GM06990 (cell line): ENCODE measurements at regions not wholly inside any gene's neighbourhood (a gene's known extent, or its start where the extent isn't known, plus 50 kb on each side); places are given as distances from the start of the nearest gene placed in this dataset.

ENCODE experiments used
- DNase-seq: peaks from one replicate; pipeline ENCODE4 v3.0.0-alpha.2; 2011; ENCODE audit not compliant: insufficient read length; ENCODE audit errors: extremely low read depth
- H3K27me3 ChIP-seq: replicated peaks from 2 replicates; pipeline ENCODE4 v1.6.0; 2011; ENCODE audit warnings: low read length; ENCODE audit not compliant: control insufficient read depth, insufficient read depth
- H3K36me3 ChIP-seq: 2 replicates; pipeline ENCODE4 v1.5.1; 2011; ENCODE audit warnings: low read length; ENCODE audit not compliant: control insufficient read depth, insufficient read depth
- H3K4me3 ChIP-seq: replicated peaks from 2 replicates; pipeline ENCODE4 v1.5.1; 2011; ENCODE audit warnings: low read depth, mild to moderate bottlenecking, control low read depth, low read length
- CTCF ChIP-seq: IDR thresholded peaks from 2 replicates; pipeline ENCODE4 v1.5.1; 2011; ENCODE audit warnings: low read length, control low read depth, mild to moderate bottlenecking, inconsistent platforms; ENCODE audit not compliant: insufficient read depth, poor library complexity, severe bottlenecking

DNA sequence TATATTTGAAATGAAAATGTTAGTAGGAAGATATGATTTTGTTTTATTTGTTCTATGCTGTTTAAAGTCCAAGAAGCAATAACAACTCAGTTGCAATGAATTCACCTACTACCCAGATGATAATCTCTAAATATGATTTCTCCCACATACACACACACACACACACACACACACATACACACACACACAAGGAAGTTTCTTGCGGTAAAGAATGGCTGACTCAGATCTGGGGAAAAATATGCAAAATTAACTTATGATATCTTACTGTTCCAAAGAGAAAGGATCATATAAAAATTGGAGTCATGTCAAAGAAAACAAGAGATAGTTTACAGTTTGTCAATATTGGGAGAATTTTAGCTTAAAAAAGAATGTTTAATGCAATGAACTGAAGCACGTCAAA lies 456.7 kb downstream of the SLC16A7 start:
- Histone ChIP-seq H3K4me3 (no peak overlapping the region), H3K36me3 (no peaks in the 10 kb centered on the region), H3K27me3 (no peaks in the 10 kb centered on the region)
- no peak for DNase-seq
- no peak for TF ChIP-seq CTCF

- TF ChIP-seq CTCF: no peak
- H3K4me3 ChIP-seq: no peak overlapping the region
- no peaks in the 10 kb centered on the region for H3K36me3 ChIP-seq
- DNase-seq: no peak
- no peaks in the 10 kb centered on the region for H3K27me3 ChIP-seq
Observed at GRCh38 chr12:60059180-60059579, 463.4 kb downstream of the SLC16A7 start.

- H3K4me3 ChIP-seq: no peak overlapping the region
- H3K36me3 ChIP-seq: no peaks in the 10 kb centered on the region
- no peak for TF ChIP-seq CTCF
- no peaks in the 10 kb centered on the region for H3K27me3 ChIP-seq
- no peak for DNase-seq
Observed at GRCh38 chr12:60066655-60067054, 470.8 kb downstream of the SLC16A7 start.

DNA sequence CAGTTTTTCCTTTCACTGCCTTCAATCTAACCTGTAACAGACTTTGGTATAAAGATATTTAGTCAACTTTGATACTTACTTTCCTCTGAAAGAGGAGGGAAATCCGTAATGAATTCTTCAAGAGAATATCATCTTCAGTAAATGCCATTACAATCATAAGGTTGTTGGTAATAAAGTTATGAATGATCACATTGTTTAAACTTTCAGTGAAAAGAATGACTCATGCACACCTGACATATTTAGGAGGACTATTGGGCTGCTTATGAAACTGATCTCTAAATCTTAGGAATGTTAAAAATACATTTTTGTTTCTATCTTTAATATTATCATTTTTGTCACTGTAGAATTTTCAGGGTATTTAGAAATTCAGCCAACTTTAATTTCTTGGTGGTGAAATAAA lies 474.7 kb downstream of the SLC16A7 start:
- no peak for TF ChIP-seq CTCF
- Histone ChIP-seq H3K36me3 (no peaks in the 10 kb centered on the region), H3K4me3 (no peak overlapping the region), H3K27me3 (no peaks in the 10 kb centered on the region)
- DNase-seq: no peak

DNA sequence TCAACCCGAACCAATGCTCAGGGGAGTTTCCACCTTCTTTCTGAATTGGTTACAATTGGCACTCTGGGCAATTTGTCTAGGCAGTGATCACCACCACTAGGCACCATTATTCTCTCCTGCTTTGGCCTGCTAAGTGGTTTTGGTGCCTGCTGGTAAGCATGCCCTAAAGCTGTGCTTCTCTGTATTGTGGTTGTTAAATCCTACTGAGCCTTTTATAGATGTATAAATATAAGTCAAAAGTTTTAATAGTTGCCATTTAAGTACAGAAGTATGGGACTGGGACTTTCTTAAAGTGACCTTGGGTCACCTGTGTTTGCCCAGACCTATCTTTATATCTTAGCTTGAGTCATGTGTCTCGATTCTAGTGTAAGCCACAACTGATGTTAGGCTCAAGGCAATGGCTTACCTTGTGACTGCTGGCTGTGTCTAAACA lies 475.9 kb downstream of the SLC16A7 start:
- no peak for TF ChIP-seq CTCF
- no peak for DNase-seq

GRCh38 chr12:60072911-60073310 lies 477.1 kb downstream of the SLC16A7 start:
- Histone ChIP-seq H3K36me3 (no peaks in the 10 kb centered on the region), H3K4me3 (no peak overlapping the region), H3K27me3 (no peaks in the 10 kb centered on the region)
- DNase-seq: no peak
- no peak for TF ChIP-seq CTCF

More for the DNA sequence above, 475.9 kb downstream of the SLC16A7 start:
- Histone ChIP-seq H3K36me3 (no peaks in the 10 kb centered on the region), H3K27me3 (no peaks in the 10 kb centered on the region), H3K4me3 (no peak overlapping the region)
